ENCODE measurements at regions not wholly inside any gene's neighbourhood (a gene's known extent, or its start where the extent isn't known, plus 50 kb on each side); places are given as distances from the start of the nearest gene placed in this dataset.

DNA sequence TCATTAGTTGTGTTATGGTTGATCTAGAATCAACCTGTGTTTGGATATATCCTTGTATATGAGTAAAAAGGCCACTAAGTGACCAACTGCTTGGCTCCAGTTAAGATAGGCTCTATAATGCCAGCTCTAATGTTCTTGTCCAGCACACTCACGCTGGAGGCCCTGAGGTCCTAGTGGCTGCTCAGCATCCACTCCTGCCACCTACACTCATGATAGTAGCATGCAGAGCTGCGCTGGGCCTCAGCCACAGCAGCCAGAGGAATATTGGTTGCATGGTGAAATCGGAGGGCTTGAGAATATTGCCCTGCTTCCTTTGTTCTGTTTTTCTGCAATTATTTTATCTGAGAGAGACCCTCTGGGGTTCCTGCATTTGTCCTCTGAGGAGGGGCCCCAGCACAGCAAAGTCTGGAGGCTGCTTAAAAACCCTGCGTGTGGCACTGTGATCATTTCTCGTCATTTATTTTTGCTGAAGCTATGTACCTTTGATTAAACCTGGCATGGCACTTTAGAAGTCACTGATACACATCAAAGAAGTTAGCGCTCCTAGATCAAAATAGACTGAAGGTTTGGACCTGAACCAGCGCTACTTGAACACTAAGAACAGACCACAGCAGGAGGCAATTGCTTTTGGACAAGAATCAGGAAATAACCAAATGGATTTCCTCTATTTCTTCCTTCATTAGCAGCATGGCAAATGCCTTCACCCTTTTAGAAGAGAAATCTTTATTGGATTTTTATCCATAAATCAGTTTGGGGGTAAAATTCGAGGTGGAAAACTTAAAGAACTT lies 398.4 kb upstream of the ID4 start:
- TF ChIP-seq, protein P1, sequence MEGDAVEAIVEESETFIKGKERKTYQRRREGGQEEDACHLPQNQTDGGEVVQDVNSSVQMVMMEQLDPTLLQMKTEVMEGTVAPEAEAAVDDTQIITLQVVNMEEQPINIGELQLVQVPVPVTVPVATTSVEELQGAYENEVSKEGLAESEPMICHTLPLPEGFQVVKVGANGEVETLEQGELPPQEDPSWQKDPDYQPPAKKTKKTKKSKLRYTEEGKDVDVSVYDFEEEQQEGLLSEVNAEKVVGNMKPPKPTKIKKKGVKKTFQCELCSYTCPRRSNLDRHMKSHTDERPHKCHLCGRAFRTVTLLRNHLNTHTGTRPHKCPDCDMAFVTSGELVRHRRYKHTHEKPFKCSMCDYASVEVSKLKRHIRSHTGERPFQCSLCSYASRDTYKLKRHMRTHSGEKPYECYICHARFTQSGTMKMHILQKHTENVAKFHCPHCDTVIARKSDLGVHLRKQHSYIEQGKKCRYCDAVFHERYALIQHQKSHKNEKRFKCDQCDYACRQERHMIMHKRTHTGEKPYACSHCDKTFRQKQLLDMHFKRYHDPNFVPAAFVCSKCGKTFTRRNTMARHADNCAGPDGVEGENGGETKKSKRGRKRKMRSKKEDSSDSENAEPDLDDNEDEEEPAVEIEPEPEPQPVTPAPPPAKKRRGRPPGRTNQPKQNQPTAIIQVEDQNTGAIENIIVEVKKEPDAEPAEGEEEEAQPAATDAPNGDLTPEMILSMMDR (conservative IDR thresholded peaks at IDR 0.05) = no peak
- TF ChIP-seq ZFX (IDR thresholded peaks at IDR 0.05) = no peak

DNA sequence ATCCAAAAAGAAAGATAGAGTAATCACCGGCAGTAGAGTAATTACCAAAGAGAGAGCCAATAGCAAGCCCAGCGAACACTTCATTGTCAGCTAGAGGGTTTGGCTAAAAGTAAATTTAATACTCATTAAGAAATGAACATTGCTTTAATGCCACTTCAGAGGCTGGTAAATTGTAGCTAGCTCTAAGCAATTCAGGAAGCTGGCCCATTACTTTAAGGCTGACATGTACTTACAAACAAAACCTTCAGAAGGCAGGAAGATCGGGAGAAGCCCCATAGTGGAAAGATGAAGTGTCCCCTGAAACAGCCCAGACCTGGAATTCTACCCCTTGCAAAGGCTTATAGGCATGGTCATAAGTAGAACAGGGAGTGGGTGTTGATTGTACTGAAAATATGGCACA lies 396.6 kb upstream of the ID4 start:
- no peak for TF ChIP-seq ZFX (IDR thresholded peaks at IDR 0.05)
- TF ChIP-seq, protein P1 (conservative IDR thresholded peaks at IDR 0.05) = no peak

More for the DNA sequence above, 398.4 kb upstream of the ID4 start:
- peak overlapping the region; percentile 13; the same call in 1 of the 2 replicates for H3K27ac ChIP-seq

DNA sequence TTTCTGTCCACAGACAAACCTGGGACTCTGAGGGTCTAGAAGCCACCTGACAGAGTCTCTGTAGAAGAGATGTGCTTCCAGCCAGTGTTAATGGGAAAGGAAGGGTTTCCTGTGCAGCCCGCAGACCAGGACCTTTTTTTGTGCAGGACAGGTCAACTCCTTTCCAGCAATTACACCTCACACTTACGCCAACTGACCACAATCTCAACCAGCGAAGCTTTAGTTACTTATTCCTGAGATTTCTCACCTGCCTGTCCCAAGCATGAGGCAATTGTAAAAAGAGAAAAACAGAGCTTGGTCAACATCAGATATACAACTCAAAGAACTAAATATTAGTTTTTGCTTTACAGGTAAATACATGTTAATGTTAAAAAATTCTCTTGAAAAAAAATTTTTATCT lies 393.8 kb upstream of the ID4 start:
- no peak overlapping the region for H3K27ac ChIP-seq
- TF ChIP-seq ZFX (IDR thresholded peaks at IDR 0.05) = no peak
- TF ChIP-seq, protein P1 (conservative IDR thresholded peaks at IDR 0.05) = no peak

More for the DNA sequence above, 396.6 kb upstream of the ID4 start:
- H3K27ac ChIP-seq = no peak overlapping the region

DNA sequence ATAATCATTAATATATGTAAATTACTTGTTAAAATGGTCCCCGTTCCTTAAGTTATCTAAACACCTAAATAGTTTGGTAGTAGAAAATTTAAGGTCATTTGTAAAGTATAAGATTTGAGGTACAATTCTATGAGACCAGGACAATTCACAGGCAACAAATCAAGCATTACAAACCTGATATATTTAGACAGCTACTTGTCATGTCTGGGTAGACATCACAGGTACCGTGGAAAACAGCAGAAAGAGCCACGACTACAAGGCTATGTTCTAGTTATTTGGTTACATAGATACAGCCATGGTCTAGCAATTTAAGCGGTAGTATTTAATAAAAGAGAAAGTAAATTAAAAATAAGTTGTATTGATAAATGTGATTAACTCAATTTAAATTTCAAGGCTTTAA lies 393.1 kb upstream of the ID4 start:
- H3K27ac ChIP-seq = no peak overlapping the region
- no peak for TF ChIP-seq ZFX (IDR thresholded peaks at IDR 0.05)
- TF ChIP-seq, protein P1 (conservative IDR thresholded peaks at IDR 0.05) = no peak

DNA sequence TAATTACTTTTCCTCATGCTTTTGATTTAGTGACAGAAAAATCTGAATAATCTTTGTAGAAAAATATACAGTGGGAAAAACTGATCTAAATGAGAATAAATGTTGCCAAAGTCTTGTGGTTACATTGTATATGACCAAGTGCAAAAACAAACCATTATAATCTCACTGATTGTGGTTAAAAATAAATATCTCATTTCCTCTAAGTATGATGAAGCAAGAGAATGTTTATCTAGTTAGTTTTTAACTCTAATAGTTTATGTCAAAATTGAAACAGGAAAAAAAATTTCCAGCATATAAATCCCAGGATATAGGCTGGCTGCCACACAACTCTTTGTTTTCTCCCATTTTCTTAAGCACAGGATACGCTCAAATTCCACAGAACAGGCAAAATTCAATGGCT lies 392.7 kb upstream of the ID4 start:
- no peak overlapping the region for H3K27ac ChIP-seq
- TF ChIP-seq, protein P1 (conservative IDR thresholded peaks at IDR 0.05) = no peak
- TF ChIP-seq ZFX (IDR thresholded peaks at IDR 0.05) = no peak

DNA sequence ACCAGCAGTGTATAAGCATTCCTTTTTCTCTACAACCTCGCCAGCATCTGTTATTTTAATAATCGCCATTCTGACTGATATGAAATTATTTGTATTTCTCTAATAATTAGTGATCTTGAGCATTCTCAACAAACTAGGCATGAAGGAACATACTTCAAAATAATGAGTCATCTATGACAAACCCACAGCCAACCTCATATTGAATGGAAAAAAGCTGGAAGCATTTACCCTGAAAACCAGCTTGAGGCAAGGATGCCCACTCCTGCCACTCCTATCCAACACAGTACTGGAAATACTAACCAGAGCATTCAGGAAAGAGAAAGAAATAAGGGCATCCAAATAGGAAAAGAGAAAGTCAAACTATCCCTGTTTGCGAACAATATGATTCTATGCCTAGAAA lies 390.6 kb upstream of the ID4 start:
- TF ChIP-seq, protein P1 (conservative IDR thresholded peaks at IDR 0.05) = no peak
- no peak for TF ChIP-seq ZFX (IDR thresholded peaks at IDR 0.05)
- H3K27ac ChIP-seq = no peak overlapping the region

DNA sequence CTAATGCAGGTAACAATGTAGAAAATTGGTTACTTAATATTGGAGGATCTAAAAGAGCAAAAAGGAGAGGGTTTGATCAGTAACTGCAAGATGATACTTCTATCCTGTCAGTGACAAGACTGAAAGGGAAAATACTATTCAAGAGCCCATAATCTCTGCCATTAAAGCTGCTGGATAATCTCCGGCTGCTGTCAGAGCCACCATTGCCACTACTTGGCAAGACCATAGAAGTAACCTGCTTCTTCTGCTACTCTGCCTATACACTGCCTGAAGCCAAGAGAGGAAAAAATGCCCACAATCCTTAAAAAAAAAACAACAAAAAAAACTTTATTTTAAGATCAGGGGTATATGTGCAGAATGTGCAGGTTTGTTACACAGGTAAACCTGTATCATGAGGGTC lies 386.5 kb upstream of the ID4 start:
- TF ChIP-seq ZFX (IDR thresholded peaks at IDR 0.05) = no peak
- TF ChIP-seq, protein P1 (conservative IDR thresholded peaks at IDR 0.05) = no peak
- no peak overlapping the region for H3K27ac ChIP-seq
